GM12892 (cell line): ENCODE measurements at regions not wholly inside any gene's neighbourhood (a gene's known extent, or its start where the extent isn't known, plus 50 kb on each side); places are given as distances from the start of the nearest gene placed in this dataset.

ENCODE experiments used
- POLR2A ChIP-seq: IDR thresholded peaks from 2 replicates; pipeline ENCODE4 v1.6.1; 2011; ENCODE audit warnings: low read depth, low read length, control low read depth
- POLR2AphosphoS5 ChIP-seq: IDR thresholded peaks from 2 replicates; pipeline ENCODE4 v1.6.1; 2011; ENCODE audit warnings: low read depth, low read length, control low read depth

DNA sequence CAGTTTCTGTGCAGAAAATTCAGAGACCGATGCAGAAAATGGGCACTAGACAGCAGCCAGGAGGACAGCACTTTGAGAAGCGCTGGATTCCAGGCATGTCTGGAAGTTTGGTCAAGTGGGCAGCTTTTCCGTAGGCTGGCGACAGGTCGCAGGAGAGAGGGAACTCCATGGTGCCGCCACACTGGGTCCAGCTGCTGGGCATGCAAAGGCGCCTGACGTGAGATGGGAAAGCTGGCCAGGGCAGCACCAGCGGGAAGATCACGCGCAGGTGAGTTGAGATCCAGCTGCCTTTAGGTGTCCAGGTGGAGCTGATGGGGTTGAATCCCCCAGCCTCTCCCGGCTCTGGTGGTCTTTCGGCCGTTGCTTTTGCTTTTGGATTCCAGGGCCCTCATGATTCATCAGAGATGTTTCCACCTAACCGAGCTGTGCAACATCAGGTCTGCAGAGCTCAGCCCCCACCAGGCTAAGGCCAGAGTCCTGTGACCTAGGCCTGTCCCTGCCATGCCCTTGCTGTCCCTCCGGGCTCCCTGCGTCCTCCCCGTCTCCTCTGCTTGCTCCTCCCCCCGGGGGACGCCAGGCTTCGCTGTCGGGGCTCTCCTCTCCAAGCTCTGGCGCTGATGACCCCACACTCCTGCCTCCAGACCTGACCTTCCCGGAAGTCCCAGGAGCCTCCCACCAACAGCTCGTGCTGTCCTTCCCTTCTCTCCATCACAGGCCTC, 1001.7 kb downstream of the BRD1 start:
- TF ChIP-seq POLR2A (no peak), POLR2AphosphoS5 (no peak)
